Spleen (tissue), 11 donors: ENCODE measurements at regions not wholly inside any gene's neighbourhood (a gene's known extent, or its start where the extent isn't known, plus 50 kb on each side); places are given as distances from the start of the nearest gene placed in this dataset.

Source experiments
- DNase-seq: peaks from one replicate; pipeline ENCODE4 v3.0.0-alpha.2; 2020
- H3K27ac ChIP-seq, 8 donors: fragments of 200-600 bp; sonication (generic) in 7 of 8; 1 replicate in 4 of 8; 2 replicates in 4 of 8; pipeline versions ENCODE4 v1.5.0 to v1.8.0; 2016 to 2021; ENCODE audit warnings: inconsistent platforms in 4 of 8, mild to moderate bottlenecking in 4 of 8, moderate library complexity in 1 of 8
- H3K27me3 ChIP-seq, 7 donors: fragments of 200-600 bp; sonication (generic) in 6 of 7; replicated peaks in 1 of 7; 1 replicate in 4 of 7; 2 replicates in 3 of 7; pipeline versions ENCODE4 v1.5.0 to v1.8.0; 2016 to 2021; ENCODE audit warnings: inconsistent platforms in 3 of 7, mild to moderate bottlenecking in 1 of 7
- H3K36me3 ChIP-seq, 6 donors: fragments of 200-600 bp; sonication (generic) in 5 of 6; 1 replicate in 4 of 6; 2 replicates in 2 of 6; pipeline versions ENCODE4 v1.5.0 to v1.8.0; 2016 to 2021; ENCODE audit warnings: inconsistent platforms in 2 of 6
- H3K4me1 ChIP-seq, 6 donors: fragments of 200-600 bp; sonication (generic) in 5 of 6; 1 replicate in 3 of 6; 2 replicates in 3 of 6; pipeline versions ENCODE4 v1.5.0 to v1.8.0; 2016 to 2021; ENCODE audit warnings: inconsistent platforms in 3 of 6
- H3K4me3 ChIP-seq, 8 donors: fragments of 200-600 bp; sonication (generic) in 7 of 8; 1 replicate in 4 of 8; 2 replicates in 4 of 8; pipeline versions ENCODE4 v1.5.0 to v1.8.0; 2016 to 2021; ENCODE audit warnings: inconsistent platforms in 4 of 8, mild to moderate bottlenecking in 4 of 8, moderate library complexity in 2 of 8
- H3K9me3 ChIP-seq, 8 donors: fragments of 200-600 bp; sonication (generic) in 7 of 8; 1 replicate in 4 of 8; 2 replicates in 4 of 8; pipeline versions ENCODE4 v1.5.0 to v1.8.0; 2016 to 2021; ENCODE audit warnings: inconsistent platforms in 4 of 8
- POLR2A ChIP-seq, 3 donors: fragments of 450-650 bp; IDR thresholded peaks; one replicate each; pipeline ENCODE4 v1.5.1; 2017; ENCODE audit warnings: antibody characterized with exemption in 3 of 3, mild to moderate bottlenecking in 1 of 3
- POLR2AphosphoS5 ChIP-seq, 3 donors: sonication (generic); formaldehyde crosslinking; IDR thresholded peaks; one replicate each; pipeline ENCODE4 v1.5.1; 2017; ENCODE audit warnings: antibody characterized with exemption in 3 of 3
- WGBS, 5 donors: extraction: QIAGEN DNeasy Blood & Tissue Kit in 3 of 5; methylation state at CpG; one replicate each; pipeline versions ENCODE4 v1.1.5 to v1.1.7; 2013 to 2018; 5-methylcytosine and 5-hydroxymethylcytosine counted together
- intact Hi-C: fragments of 100-400 bp; cut with DNase I; formaldehyde crosslinking; loops from one replicate; pipeline ENCODE4 v1.15.0; 2023; ENCODE audit warnings: low total_unique reads
- TF ChIP-seq, protein P1 (sequence below), 11 experiments: fragments of 200-600 bp in 7 of 11; fragments of 450-650 bp in 4 of 11; sonication (generic) in 4 of 11; IDR thresholded peaks in 8 of 11; conservative IDR thresholded peaks in 3 of 11; 1 replicate in 7 of 11; 2 replicates in 4 of 11; pipeline versions ENCODE4 v1.4.0 to v1.8.0; 2016 to 2021; ENCODE audit warnings: antibody characterized with exemption in 11 of 11, inconsistent platforms in 4 of 11, mild to moderate bottlenecking in 1 of 11
- donor health status: healthy with polysubstance abuse.
- donor health status: DM: no; HTN: no; CAD: no; lungs with moderate emphysema.
- donor health status: DM: no; HTN: no; CAD: no.
- donor health status: Bipolar disorder and iron deficiency.
- donor health status: healthy.
- donor health status: DM: no; HTN: no; CAD: no.
- donor health status: DM: yes; HTN: yes; CAD: no.

DNA sequence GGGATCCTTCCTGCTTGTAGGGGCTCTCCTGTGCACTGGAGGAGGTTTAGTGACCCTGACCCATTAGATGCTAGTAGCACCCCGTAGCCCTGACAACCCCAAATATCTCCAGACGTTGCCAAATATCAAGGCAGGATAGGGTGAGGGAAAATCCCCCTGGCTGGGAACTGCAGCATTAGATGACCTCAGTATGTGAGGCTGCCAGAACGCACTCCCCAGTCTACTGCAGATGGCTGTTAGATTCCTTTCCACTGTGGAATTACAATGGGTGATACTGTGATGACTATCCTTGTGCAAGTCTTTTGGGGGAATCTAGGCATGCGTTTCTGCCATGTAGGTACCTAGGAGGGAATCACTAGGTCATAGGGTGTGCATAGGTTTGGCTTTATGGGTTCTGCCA is 226.3 kb upstream of the KCNG1 start:
- no peak for TF ChIP-seq POLR2AphosphoS5 (IDR thresholded peaks at IDR 0.05)
- TF ChIP-seq, protein P1, sequence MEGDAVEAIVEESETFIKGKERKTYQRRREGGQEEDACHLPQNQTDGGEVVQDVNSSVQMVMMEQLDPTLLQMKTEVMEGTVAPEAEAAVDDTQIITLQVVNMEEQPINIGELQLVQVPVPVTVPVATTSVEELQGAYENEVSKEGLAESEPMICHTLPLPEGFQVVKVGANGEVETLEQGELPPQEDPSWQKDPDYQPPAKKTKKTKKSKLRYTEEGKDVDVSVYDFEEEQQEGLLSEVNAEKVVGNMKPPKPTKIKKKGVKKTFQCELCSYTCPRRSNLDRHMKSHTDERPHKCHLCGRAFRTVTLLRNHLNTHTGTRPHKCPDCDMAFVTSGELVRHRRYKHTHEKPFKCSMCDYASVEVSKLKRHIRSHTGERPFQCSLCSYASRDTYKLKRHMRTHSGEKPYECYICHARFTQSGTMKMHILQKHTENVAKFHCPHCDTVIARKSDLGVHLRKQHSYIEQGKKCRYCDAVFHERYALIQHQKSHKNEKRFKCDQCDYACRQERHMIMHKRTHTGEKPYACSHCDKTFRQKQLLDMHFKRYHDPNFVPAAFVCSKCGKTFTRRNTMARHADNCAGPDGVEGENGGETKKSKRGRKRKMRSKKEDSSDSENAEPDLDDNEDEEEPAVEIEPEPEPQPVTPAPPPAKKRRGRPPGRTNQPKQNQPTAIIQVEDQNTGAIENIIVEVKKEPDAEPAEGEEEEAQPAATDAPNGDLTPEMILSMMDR (IDR thresholded peaks at IDR 0.05 in 8 of 11, conservative IDR thresholded peaks at IDR 0.05 in 3 of 11): no peak
- no peak for TF ChIP-seq POLR2A (IDR thresholded peaks at IDR 0.05)
- no peak for DNase-seq
- no peak overlapping the region for H3K4me3 ChIP-seq
- peaks cover 0 to 22% (median 0%) of the 10 kb centered on the region in 7 donors for H3K27me3 ChIP-seq
- 48 to 59% (median 53%) methylated on average over 4 of the region's 4 CpGs for WGBS, 5 donors
- H3K36me3 ChIP-seq: no peaks in the 10 kb centered on the region
- H3K4me1 ChIP-seq: no peaks in the 10 kb centered on the region
- H3K9me3 ChIP-seq: no peaks in the 10 kb centered on the region
- intact Hi-C loops: no loop called here
- no peak overlapping the region for H3K27ac ChIP-seq

DNA sequence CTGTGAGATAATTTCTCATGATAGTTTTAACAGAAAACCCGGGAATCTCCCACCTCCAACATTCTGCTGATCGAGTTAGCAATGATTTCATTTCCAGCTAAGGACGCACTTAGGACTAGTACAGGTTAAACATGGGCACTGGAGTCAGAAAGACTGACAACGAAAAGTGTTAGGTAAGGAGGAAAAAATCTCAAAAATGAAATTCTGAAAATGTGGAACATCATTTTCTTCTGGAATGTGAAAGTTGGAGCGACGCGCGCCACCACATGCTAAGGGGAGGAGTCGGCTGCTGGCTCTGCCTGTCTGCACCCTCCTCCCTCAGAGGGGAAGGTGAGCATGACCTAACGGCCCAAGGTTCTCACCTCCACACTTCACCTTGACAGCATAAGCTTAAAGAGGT is 221.6 kb upstream of the KCNG1 start:
- H3K4me1 ChIP-seq: no peaks in the 10 kb centered on the region
- H3K9me3 ChIP-seq: peaks cover 0 to 28% (median 23%) of the 10 kb centered on the region in 8 donors
- no peak overlapping the region for H3K27ac ChIP-seq
- DNase-seq: no peak
- 83 to 94% (median 85%) methylated on average over 10 of the region's 10 CpGs for WGBS, 5 donors
- H3K27me3 ChIP-seq: peaks cover 0 to 19% (median 0%) of the 10 kb centered on the region in 7 donors
- H3K36me3 ChIP-seq: no peaks in the 10 kb centered on the region
- no peak overlapping the region for H3K4me3 ChIP-seq
- intact Hi-C loops: no loop called here
- TF ChIP-seq, protein P1 (IDR thresholded peaks at IDR 0.05 in 8 of 11, conservative IDR thresholded peaks at IDR 0.05 in 3 of 11): no peak
- no peak for TF ChIP-seq POLR2A (IDR thresholded peaks at IDR 0.05)
- no peak for TF ChIP-seq POLR2AphosphoS5 (IDR thresholded peaks at IDR 0.05)

DNA sequence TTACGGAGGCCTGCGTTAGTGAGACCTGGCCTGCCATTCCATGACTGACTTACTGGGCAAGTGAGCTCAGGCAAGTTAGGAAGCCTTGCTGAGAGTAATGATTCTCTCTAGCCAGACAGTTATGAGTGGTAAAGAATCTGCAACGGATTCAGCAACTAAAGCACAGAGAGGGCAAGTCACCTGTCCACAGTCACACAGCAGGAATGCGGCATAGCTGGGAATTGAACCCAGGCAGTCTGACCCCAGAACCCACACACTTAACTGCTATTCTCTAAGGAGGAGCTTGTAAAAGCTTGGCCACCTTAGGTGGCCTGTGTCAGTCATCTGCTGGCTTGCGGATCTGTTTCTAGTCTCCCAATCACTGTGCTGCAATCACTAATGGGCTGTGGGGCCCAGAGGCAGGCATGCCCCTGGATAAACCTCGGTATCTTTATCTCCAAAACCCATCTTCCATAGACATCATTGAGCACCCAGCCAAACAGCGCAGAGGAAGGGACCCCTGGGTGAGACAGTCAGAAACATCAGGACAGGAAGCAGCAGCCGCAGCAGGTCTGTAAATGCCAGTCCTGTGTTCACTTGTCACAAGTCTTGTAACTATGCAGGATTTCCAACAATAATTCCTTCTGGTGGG is 215.9 kb upstream of the KCNG1 start:
- intact Hi-C loops: no loop called here
- Histone ChIP-seq H3K4me1 (no peaks in the 10 kb centered on the region), H3K4me3 (no peak overlapping the region), H3K9me3 (peaks cover 0 to 30% (median 23%) of the 10 kb centered on the region in 8 donors), H3K27ac (no peak overlapping the region), H3K36me3 (no peaks in the 10 kb centered on the region), H3K27me3 (peaks cover 0 to 27% (median 0%) of the 10 kb centered on the region in 7 donors)
- 86 to 92% (median 90%) methylated on average over 8 of the region's 8 CpGs for WGBS, 5 donors
- no peak for TF ChIP-seq POLR2A (IDR thresholded peaks at IDR 0.05)
- TF ChIP-seq, protein P1 (IDR thresholded peaks at IDR 0.05 in 8 of 11, conservative IDR thresholded peaks at IDR 0.05 in 3 of 11): no peak
- TF ChIP-seq POLR2AphosphoS5 (IDR thresholded peaks at IDR 0.05): no peak
- DNase-seq: no peak

DNA sequence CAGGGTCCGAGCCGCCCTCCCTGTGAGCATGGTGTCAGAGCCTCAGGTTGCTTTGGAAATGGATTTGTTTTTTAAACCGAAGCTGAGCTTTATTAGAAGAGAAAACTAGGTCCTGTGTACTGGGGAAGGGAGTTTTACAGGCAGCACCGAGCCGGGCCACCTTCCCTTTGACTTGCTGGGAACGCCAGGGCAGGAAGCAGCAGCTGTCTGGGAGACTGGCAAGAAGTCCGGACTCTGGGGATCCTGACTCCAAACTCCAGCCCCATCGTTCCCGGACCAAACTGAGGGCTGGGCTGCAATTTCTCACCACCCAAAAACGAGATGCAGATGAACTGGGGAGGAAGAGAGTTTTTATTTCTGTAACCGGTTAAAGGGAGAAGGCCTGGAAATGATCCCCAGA is 214.9 kb upstream of the KCNG1 start:
- TF ChIP-seq POLR2A (IDR thresholded peaks at IDR 0.05): no peak
- no peak for TF ChIP-seq POLR2AphosphoS5 (IDR thresholded peaks at IDR 0.05)
- TF ChIP-seq, protein P1 (IDR thresholded peaks at IDR 0.05 in 8 of 11, conservative IDR thresholded peaks at IDR 0.05 in 3 of 11): no peak
- Histone ChIP-seq H3K4me1 (no peaks in the 10 kb centered on the region), H3K27me3 (peaks cover 0 to 37% (median 0%) of the 10 kb centered on the region in 7 donors), H3K9me3 (peaks cover 0 to 21% (median 15%) of the 10 kb centered on the region in 8 donors), H3K4me3 (no peak overlapping the region), H3K36me3 (no peaks in the 10 kb centered on the region), H3K27ac (no peak overlapping the region)
- no peak for DNase-seq
- WGBS, 5 donors: 67 to 84% (median 72%) methylated on average over 11 of the region's 11 CpGs
- intact Hi-C loops: no loop called here
